ENCODE measurements at regions not wholly inside any gene's neighbourhood (a gene's known extent, or its start where the extent isn't known, plus 50 kb on each side); places are given as distances from the start of the nearest gene placed in this dataset.

DNA sequence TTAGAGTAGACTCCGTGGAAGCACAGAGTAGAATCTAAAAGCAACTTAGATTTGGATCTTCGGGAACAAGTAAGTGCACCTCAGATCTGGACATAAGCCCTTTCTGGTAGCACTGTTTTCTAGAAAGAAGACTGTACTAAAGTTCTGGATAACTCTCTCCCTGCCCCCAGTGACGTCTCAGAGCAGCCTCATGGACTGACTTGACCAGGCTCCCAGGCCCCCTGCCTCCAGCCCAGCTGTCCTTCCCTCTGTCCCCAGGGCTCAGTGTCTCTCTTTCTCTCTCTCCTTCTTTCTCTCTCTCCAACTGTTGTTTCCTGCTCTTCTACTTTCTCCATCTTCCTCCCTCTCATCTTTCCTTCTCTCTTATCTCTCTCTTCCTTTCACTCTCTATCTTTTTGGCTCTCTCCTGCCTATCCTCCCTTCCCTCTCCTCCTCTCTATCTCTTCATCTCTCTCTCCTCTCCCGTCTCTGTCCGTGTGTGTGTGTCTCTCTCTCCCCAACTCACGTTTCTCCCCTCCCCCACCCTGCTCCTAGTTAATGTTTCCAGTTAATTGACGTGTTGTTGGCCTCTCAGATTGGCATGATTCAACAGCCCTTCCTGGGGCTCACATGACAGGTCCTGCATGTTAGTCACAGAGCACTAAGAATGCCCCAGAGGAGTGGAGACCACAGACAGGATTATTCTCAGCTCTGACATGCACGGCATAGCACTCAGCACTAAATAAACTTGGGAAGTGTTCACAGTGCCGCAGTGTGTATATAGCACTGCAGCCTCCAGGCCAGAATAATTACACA lies 180.4 kb upstream of the FOXQ1 start:
- no peaks in the 10 kb centered on the region for H3K4me1 ChIP-seq (ENCODE audit: control insufficient read depth, insufficient read depth, low read length)
- H3K27ac ChIP-seq (ENCODE audit: low read length), result no peak overlapping the region
- no peak overlapping the region for H3K4me3 ChIP-seq (ENCODE audit: low read length)
- H3K36me3 ChIP-seq (ENCODE audit: control insufficient read depth, insufficient read depth, low read length), result no peaks in the 10 kb centered on the region
- no CpG with 5 or more reads among the region's 9 CpGs for WGBS (ENCODE audit: insufficient coverage, insufficient read length)
- no peak for DNase-seq (ENCODE audit: low read depth, low spot score)
- H3K27me3 ChIP-seq (ENCODE audit: control insufficient read depth, insufficient read depth, low read length), result no peaks in the 10 kb centered on the region
- no peaks in the 10 kb centered on the region for H3K9me3 ChIP-seq (ENCODE audit: control insufficient read depth, insufficient read depth, low read length)

DNA sequence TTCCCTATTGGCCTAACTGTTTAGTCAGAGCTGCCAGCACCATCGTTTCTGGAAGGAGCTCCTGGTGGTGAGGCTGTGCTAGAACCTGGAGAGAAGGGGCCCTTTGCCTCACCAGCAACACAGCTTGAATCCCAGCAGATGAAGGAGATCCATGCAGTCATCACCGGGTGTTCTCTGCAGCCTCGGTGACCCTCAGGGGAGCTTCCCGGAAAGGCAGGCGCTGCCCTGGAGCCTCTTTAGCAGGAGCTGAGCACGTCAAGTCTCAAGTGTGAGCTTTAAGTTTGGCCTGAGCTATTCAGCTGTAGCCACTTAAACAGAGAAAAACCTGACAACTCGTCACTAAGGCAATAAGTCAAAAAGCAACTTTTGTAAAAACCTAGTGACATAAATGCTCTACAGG lies 181.2 kb upstream of the FOXQ1 start:
- Histone ChIP-seq H3K4me3 (ENCODE audit: low read length) (no peak overlapping the region), H3K36me3 (ENCODE audit: control insufficient read depth, insufficient read depth, low read length) (no peaks in the 10 kb centered on the region), H3K27me3 (ENCODE audit: control insufficient read depth, insufficient read depth, low read length) (no peaks in the 10 kb centered on the region), H3K4me1 (ENCODE audit: control insufficient read depth, insufficient read depth, low read length) (no peaks in the 10 kb centered on the region), H3K27ac (ENCODE audit: low read length) (no peak overlapping the region), H3K9me3 (ENCODE audit: control insufficient read depth, insufficient read depth, low read length) (no peaks in the 10 kb centered on the region)
- WGBS (ENCODE audit: insufficient coverage, insufficient read length), result no CpG with 5 or more reads among the region's 7 CpGs
- no peak for DNase-seq (ENCODE audit: low read depth, low spot score)

DNA sequence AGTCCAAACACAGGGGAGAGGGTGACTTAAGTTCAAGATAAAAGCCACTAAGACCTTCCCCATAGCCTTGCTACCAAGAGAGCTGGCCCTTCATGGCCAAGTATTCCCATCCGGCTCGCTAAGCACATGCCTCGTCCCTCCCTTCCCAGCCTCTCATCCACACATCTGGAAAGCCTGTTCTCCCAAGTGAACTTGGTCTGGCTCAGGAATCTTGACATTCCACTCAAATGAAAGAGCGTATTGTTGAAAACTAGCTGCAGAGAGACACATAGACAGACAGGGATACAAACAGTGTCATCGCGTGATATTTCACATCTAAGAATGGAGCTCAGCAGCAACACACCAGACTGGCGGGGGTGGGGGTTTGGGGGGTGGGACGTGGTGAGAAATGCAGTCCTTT lies 182.8 kb upstream of the FOXQ1 start:
- Histone ChIP-seq H3K27me3 (ENCODE audit: control insufficient read depth, insufficient read depth, low read length) (no peaks in the 10 kb centered on the region), H3K36me3 (ENCODE audit: control insufficient read depth, insufficient read depth, low read length) (no peaks in the 10 kb centered on the region), H3K4me1 (ENCODE audit: control insufficient read depth, insufficient read depth, low read length) (peaks cover 1% of the 10 kb centered on the region; the same call in 1 of the 2 replicates), H3K27ac (ENCODE audit: low read length) (no peak overlapping the region), H3K9me3 (ENCODE audit: control insufficient read depth, insufficient read depth, low read length) (no peaks in the 10 kb centered on the region), H3K4me3 (ENCODE audit: low read length) (no peak overlapping the region)
- no CpG with 5 or more reads among the region's 8 CpGs for WGBS (ENCODE audit: insufficient coverage, insufficient read length)
- no peak for DNase-seq (ENCODE audit: low read depth, low spot score)

DNA sequence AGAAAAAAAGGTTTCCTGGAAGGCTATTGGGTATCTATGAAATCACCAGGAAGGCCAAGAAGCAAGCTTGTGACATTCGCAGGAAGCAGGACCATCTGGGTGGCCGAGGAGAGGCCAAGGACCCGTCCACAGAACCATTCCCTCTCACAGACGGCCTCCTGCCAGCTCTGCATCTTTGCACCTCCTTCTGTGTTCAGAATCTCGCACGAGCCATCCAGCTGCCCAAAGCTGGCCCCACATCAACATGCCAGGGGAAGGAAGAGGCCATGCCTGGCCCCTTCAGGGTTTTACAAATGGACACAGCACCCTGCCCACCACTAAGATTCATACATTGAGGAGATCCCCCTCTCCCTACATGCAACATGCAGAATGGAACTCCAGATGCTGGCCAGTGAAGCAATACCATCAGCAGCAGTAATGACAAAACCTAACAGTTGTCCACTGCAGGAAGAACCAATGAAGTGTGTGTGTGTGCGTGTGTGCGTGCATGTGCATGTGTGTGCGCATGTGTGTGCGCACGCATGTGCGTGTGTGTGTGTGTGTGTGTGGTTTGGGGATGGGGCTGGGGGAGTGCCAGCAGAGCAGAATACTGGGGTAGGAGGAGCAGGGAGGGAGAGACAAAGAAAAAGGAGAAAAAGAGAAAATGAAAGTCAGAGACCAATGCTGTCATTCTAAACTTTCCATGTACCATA lies 184.2 kb upstream of the FOXQ1 start:
- Histone ChIP-seq H3K9me3 (ENCODE audit: control insufficient read depth, insufficient read depth, low read length) (no peaks in the 10 kb centered on the region), H3K4me3 (ENCODE audit: low read length) (no peak overlapping the region), H3K27ac (ENCODE audit: low read length) (no peak overlapping the region), H3K27me3 (ENCODE audit: control insufficient read depth, insufficient read depth, low read length) (no peaks in the 10 kb centered on the region), H3K4me1 (ENCODE audit: control insufficient read depth, insufficient read depth, low read length) (peaks cover 1% of the 10 kb centered on the region; the same call in 1 of the 2 replicates), H3K36me3 (ENCODE audit: control insufficient read depth, insufficient read depth, low read length) (no peaks in the 10 kb centered on the region)
- WGBS (ENCODE audit: insufficient coverage, insufficient read length), result no CpG with 5 or more reads among the region's 12 CpGs
- no peak for DNase-seq (ENCODE audit: low read depth, low spot score)

DNA sequence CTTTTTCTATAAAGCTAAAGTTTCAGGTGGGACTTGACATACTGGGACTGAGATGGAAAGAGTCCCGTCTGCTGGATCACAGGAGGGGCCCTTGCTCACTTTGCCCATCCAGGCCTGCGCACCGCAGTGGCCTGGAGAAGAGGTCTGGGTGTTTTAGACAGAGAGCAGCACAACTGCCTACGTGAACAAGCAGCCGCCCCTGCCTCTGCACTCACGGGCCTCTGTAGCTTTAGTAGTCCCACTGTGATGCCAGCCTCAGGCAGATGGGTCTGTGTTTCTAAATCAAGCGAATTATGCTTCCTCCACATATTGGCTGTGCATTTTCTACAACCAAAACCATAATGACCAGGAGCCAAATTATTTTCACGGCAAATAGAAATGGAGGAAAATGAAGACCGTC lies 184.8 kb upstream of the FOXQ1 start:
- WGBS (ENCODE audit: insufficient coverage, insufficient read length), result no CpG with 5 or more reads among the region's 9 CpGs
- Histone ChIP-seq H3K4me3 (ENCODE audit: low read length) (no peak overlapping the region), H3K9me3 (ENCODE audit: control insufficient read depth, insufficient read depth, low read length) (no peaks in the 10 kb centered on the region)

DNA sequence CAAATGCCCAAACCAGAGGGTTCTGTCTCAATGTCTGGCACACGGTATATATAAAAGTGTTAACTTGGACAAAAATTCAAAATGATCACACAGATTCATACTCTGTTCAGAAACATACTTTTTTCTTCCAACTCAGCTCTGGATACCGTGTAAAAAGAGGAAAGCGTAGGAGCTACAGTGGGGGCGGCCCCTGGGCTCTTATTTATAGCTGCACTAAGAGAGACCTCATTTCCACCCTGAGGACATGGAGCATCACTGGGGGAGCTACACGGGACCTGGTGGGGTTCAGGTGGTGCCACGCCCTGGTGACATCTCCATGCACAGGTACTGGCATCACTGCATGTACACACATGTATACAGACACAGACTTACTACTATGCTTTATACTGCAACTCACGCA lies 185.9 kb upstream of the FOXQ1 start:
- Histone ChIP-seq H3K27me3 (ENCODE audit: control insufficient read depth, insufficient read depth, low read length) (no peaks in the 10 kb centered on the region), H3K36me3 (ENCODE audit: control insufficient read depth, insufficient read depth, low read length) (no peaks in the 10 kb centered on the region), H3K4me1 (ENCODE audit: control insufficient read depth, insufficient read depth, low read length) (peaks cover 1% of the 10 kb centered on the region; the same call in 1 of the 2 replicates), H3K9me3 (ENCODE audit: control insufficient read depth, insufficient read depth, low read length) (no peaks in the 10 kb centered on the region), H3K4me3 (ENCODE audit: low read length) (no peak overlapping the region), H3K27ac (ENCODE audit: low read length) (no peak overlapping the region)
- no CpG with 5 or more reads among the region's 7 CpGs for WGBS (ENCODE audit: insufficient coverage, insufficient read length)
- no peak for DNase-seq (ENCODE audit: low read depth, low spot score)

More for the DNA sequence above, 184.8 kb upstream of the FOXQ1 start:
- Histone ChIP-seq H3K27me3 (ENCODE audit: control insufficient read depth, insufficient read depth, low read length) (no peaks in the 10 kb centered on the region), H3K4me1 (ENCODE audit: control insufficient read depth, insufficient read depth, low read length) (peaks cover 1% of the 10 kb centered on the region; the same call in 1 of the 2 replicates), H3K27ac (ENCODE audit: low read length) (no peak overlapping the region), H3K36me3 (ENCODE audit: control insufficient read depth, insufficient read depth, low read length) (no peaks in the 10 kb centered on the region)
- no peak for DNase-seq (ENCODE audit: low read depth, low spot score)

DNA sequence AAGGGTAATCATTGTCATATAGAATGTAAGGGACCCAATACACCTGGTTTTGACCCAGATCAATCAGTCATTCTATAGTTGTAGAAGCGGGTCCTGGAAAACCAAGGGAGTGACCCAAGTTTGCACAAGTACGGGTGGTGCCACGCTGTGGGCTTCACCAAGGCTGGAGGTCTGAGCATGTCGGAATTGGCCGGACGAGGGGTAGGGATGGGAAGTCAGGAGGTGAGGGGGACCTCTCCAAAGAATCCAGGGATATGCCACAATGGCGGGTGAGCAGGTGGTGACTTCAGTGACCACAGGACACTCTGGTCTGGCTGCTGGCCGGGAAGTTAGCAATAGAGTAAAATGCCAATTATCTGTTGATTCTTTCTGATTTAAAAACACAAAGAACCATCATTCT lies 186.6 kb upstream of the FOXQ1 start:
- Histone ChIP-seq H3K4me3 (ENCODE audit: low read length) (no peak overlapping the region), H3K27me3 (ENCODE audit: control insufficient read depth, insufficient read depth, low read length) (no peaks in the 10 kb centered on the region), H3K27ac (ENCODE audit: low read length) (no peak overlapping the region), H3K4me1 (ENCODE audit: control insufficient read depth, insufficient read depth, low read length) (peaks cover 1% of the 10 kb centered on the region; the same call in 1 of the 2 replicates), H3K36me3 (ENCODE audit: control insufficient read depth, insufficient read depth, low read length) (no peaks in the 10 kb centered on the region), H3K9me3 (ENCODE audit: control insufficient read depth, insufficient read depth, low read length) (no peaks in the 10 kb centered on the region)
- DNase-seq (ENCODE audit: low read depth, low spot score), result no peak
- no CpG with 5 or more reads among the region's 8 CpGs for WGBS (ENCODE audit: insufficient coverage, insufficient read length)

DNA sequence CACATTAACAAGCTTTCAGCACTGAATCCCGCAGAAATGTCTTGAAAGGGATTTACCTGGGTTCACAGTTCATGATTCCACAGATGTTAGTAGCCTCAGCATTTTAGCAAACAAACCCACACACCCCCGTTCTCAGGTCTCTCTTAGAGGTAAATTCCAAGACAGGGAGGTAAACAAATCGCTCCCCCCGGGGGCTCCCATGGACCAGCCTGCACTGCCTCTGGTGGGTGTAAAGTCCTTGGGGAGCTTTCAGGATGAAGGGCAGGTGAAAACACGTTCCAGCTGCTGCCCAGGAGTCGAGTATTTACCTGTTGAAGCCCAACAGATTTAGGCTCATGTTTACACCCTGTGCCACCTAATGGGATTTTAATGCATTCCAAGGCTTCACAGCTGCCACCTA lies 187.0 kb upstream of the FOXQ1 start:
- H3K27me3 ChIP-seq (ENCODE audit: control insufficient read depth, insufficient read depth, low read length), result no peaks in the 10 kb centered on the region
- no peaks in the 10 kb centered on the region for H3K36me3 ChIP-seq (ENCODE audit: control insufficient read depth, insufficient read depth, low read length)
- H3K4me3 ChIP-seq (ENCODE audit: low read length), result no peak overlapping the region
- WGBS (ENCODE audit: insufficient coverage, insufficient read length), result no CpG with 5 or more reads among the region's 6 CpGs
- H3K9me3 ChIP-seq (ENCODE audit: control insufficient read depth, insufficient read depth, low read length), result no peaks in the 10 kb centered on the region
- peaks cover 1% of the 10 kb centered on the region; the same call in 1 of the 2 replicates for H3K4me1 ChIP-seq (ENCODE audit: control insufficient read depth, insufficient read depth, low read length)
- DNase-seq (ENCODE audit: low read depth, low spot score), result no peak
- no peak overlapping the region for H3K27ac ChIP-seq (ENCODE audit: low read length)

DNA sequence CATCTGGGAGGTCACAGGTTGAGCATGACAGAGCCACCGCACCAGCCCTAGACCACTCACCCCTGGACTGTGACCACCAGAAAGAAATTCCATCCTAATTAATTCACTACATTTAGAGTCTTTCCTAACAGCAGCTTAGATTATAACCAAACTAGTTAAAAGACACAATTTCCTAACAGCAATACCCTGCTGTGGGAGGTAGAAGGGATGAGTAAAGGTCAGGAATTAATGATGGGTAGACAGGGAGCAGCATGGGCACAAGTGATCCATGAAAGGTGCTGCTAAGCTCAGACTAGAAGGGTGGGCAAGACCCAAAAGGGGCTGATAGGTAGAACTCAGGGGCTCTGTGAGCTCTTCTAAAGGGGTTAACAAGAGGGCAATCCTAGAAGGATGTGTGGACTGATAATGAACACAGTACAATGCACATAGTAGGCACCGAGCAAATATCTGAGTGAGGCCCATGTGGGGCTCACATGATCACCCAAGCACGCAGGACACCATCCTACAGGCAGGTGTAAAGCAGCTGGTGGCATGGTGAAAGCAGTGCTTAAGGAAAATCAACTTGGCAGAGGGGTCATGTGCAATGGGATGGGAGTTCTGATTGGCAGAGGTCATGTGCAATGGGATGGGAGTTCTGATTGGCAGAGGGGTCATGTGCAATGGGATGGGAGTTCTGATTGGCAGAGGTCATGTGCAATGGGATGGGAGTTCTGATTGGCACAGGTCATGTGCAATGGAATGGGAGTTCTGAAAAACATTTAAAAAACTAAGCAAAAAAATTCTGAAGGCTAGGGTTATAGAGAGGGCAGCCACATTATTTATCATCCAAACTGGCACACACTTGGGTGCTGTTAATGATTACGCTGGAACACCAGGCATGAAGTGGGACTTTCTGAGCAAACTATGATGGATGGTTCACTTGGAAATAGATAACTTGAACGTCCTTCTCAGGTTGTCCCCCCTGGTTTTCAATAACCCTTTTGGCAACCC lies 188.2 kb upstream of the FOXQ1 start:
- H3K4me3 ChIP-seq (ENCODE audit: low read length), result no peak overlapping the region
- WGBS (ENCODE audit: insufficient coverage, insufficient read length), result no CpG with 5 or more reads among the region's 5 CpGs
- H3K27ac ChIP-seq (ENCODE audit: low read length), result no peak overlapping the region
- H3K9me3 ChIP-seq (ENCODE audit: control insufficient read depth, insufficient read depth, low read length), result no peaks in the 10 kb centered on the region
- no peak for DNase-seq (ENCODE audit: low read depth, low spot score)
- H3K36me3 ChIP-seq (ENCODE audit: control insufficient read depth, insufficient read depth, low read length), result no peaks in the 10 kb centered on the region
- H3K4me1 ChIP-seq (ENCODE audit: control insufficient read depth, insufficient read depth, low read length), result peaks cover 1% of the 10 kb centered on the region; the same call in 1 of the 2 replicates
- no peaks in the 10 kb centered on the region for H3K27me3 ChIP-seq (ENCODE audit: control insufficient read depth, insufficient read depth, low read length)

DNA sequence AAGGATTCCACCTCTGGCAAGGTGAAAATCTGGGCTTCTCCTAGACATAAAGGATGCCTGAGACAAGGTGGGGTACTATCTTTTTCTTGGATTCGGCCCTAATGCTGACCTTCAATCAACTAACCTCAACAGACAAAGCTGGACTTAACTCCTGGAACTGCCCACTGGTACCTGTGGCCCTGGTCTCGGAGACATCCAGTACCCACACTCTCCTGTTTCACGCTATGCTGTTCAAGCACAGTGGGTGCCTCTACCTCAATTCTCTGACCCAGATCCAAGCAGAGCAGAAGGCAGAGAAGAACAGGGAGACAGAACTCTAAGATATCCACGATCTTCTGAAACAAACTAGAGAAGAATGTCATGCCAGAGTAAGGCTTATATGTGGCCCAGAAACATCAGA lies 189.8 kb upstream of the FOXQ1 start:
- DNase-seq (ENCODE audit: low read depth, low spot score), result no peak
- no peaks in the 10 kb centered on the region for H3K9me3 ChIP-seq (ENCODE audit: control insufficient read depth, insufficient read depth, low read length)
- WGBS (ENCODE audit: insufficient coverage, insufficient read length), result no CpG with 5 or more reads among the region's 4 CpGs
- no peaks in the 10 kb centered on the region for H3K27me3 ChIP-seq (ENCODE audit: control insufficient read depth, insufficient read depth, low read length)
- H3K4me3 ChIP-seq (ENCODE audit: low read length), result no peak overlapping the region
- no peak overlapping the region for H3K27ac ChIP-seq (ENCODE audit: low read length)
- H3K4me1 ChIP-seq (ENCODE audit: control insufficient read depth, insufficient read depth, low read length), result peaks cover 1% of the 10 kb centered on the region; the same call in 1 of the 2 replicates
- no peaks in the 10 kb centered on the region for H3K36me3 ChIP-seq (ENCODE audit: control insufficient read depth, insufficient read depth, low read length)
